ENCODE measurements at regions not wholly inside any gene's neighbourhood (a gene's known extent, or its start where the extent isn't known, plus 50 kb on each side); places are given as distances from the start of the nearest gene placed in this dataset.
"Not testable (repeated sequence)": the region's sequence is repeated elsewhere in the genome, so short reads cannot be mapped to it uniquely, and the experiment has no call there.

- DNase-seq: no peak
Observed at GRCh38 chr2:167843217-167843616, 404.2 kb downstream of the STK39 start.

GRCh38 chr2:167842047-167842446 is 405.3 kb downstream of the STK39 start:
- DNase-seq: no peak

- not testable (repeated sequence) for DNase-seq
Observed at GRCh38 chr2:167835290-167835689, 412.1 kb downstream of the STK39 start.

- no peak for DNase-seq
Observed at GRCh38 chr2:167834707-167835106, 412.7 kb downstream of the STK39 start.

GRCh38 chr2:167833294-167833693 is 414.1 kb downstream of the STK39 start:
- DNase-seq: no peak

- no peak for DNase-seq
Observed at GRCh38 chr2:167832868-167833287, 414.5 kb downstream of the STK39 start.

GRCh38 chr2:167827352-167828097 is 419.9 kb downstream of the STK39 start:
- no peak for DNase-seq

- no peak for DNase-seq
Observed at GRCh38 chr2:167826906-167827305, 420.5 kb downstream of the STK39 start.

GRCh38 chr2:167825664-167826063 is 421.7 kb downstream of the STK39 start:
- DNase-seq: no peak

- no peak for DNase-seq
Observed at GRCh38 chr2:167822690-167823465, 424.5 kb downstream of the STK39 start.

GRCh38 chr2:167820488-167820887 is 426.9 kb downstream of the STK39 start:
- no peak for DNase-seq

GRCh38 chr2:167818521-167818920 is 428.9 kb downstream of the STK39 start:
- DNase-seq: no peak

- DNase-seq: no peak
Observed at GRCh38 chr2:167817908-167818307, 429.5 kb downstream of the STK39 start.

GRCh38 chr2:167817422-167817821 is 430.0 kb downstream of the STK39 start:
- no peak for DNase-seq

- DNase-seq: no peak
Observed at GRCh38 chr2:167816874-167817290, 430.5 kb downstream of the STK39 start.

- no peak for DNase-seq
Observed at GRCh38 chr2:167814881-167815718, 432.3 kb downstream of the STK39 start.

- DNase-seq: not testable (repeated sequence)
Observed at GRCh38 chr2:167814482-167814880, 432.9 kb downstream of the STK39 start.

- DNase-seq: not testable (repeated sequence)
Observed at GRCh38 chr2:167809799-167810198, 437.6 kb downstream of the STK39 start.

- no peak for DNase-seq
Observed at GRCh38 chr2:167803449-167803988, 443.9 kb downstream of the STK39 start.

GRCh38 chr2:167794554-167795255 is 452.7 kb downstream of the STK39 start:
- DNase-seq: no peak

GRCh38 chr2:167793725-167794124 is 453.7 kb downstream of the STK39 start:
- DNase-seq: no peak

- DNase-seq: no peak
Observed at GRCh38 chr2:167792126-167792525, 455.3 kb downstream of the STK39 start.

All from DMS153 (cell line).